Cardiac fibroblast (primary cell): ENCODE measurements at regions not wholly inside any gene's neighbourhood (a gene's known extent, or its start where the extent isn't known, plus 50 kb on each side); places are given as distances from the start of the nearest gene placed in this dataset.

Experiments used
- DNase-seq, 2 donors: peaks; one replicate each; pipeline versions ENCODE4 v3.0.0 to v3.0.0-alpha.2; 2010; ENCODE audit warnings: low read depth in 2 of 2
- H3K4me3 ChIP-seq, 2 donors: replicated peaks in 1 of 2; 1 replicate in 1 of 2; 2 replicates in 1 of 2; pipeline ENCODE4 v1.5.1; 2011; ENCODE audit warnings: low read depth in 2 of 2, low read length in 2 of 2, mild to moderate bottlenecking in 2 of 2, moderate library complexity in 1 of 2
- CTCF ChIP-seq: IDR thresholded peaks from one replicate; pipeline ENCODE4 v1.5.1; 2011; ENCODE audit warnings: low read depth, mild to moderate bottlenecking, low read length, inconsistent platforms

GRCh38 chr2:65710779-65711295 is 278.4 kb upstream of the SPRED2 start:
- H3K4me3 ChIP-seq = no peak overlapping the region
- peak; percentile 14 for TF ChIP-seq CTCF
- peak in 1 of 2 donors; percentile 7 for DNase-seq

- no peak for DNase-seq
- H3K4me3 ChIP-seq = no peak overlapping the region
- no peak for TF ChIP-seq CTCF
These were observed 278.0 kb upstream of the SPRED2 start for GRCh38 chr2:65710356-65710755.

- no peak for TF ChIP-seq CTCF
- no peak for DNase-seq
- H3K4me3 ChIP-seq = no peak overlapping the region
These were observed 275.7 kb upstream of the SPRED2 start for GRCh38 chr2:65708086-65708485.

GRCh38 chr2:65706411-65706810 is 274.0 kb upstream of the SPRED2 start:
- no peak for DNase-seq
- no peak overlapping the region for H3K4me3 ChIP-seq
- no peak for TF ChIP-seq CTCF

GRCh38 chr2:65701191-65701590 is 268.8 kb upstream of the SPRED2 start:
- TF ChIP-seq CTCF = no peak
- DNase-seq = no peak
- no peak overlapping the region for H3K4me3 ChIP-seq

GRCh38 chr2:65700720-65701119 is 268.3 kb upstream of the SPRED2 start:
- TF ChIP-seq CTCF = no peak
- H3K4me3 ChIP-seq = no peak overlapping the region
- no peak for DNase-seq

GRCh38 chr2:65700004-65700651 is 267.7 kb upstream of the SPRED2 start:
- TF ChIP-seq CTCF = no peak
- no peak overlapping the region for H3K4me3 ChIP-seq
- DNase-seq = no peak
